ENCODE measurements at regions not wholly inside any gene's neighbourhood (a gene's known extent, or its start where the extent isn't known, plus 50 kb on each side); places are given as distances from the start of the nearest gene placed in this dataset.

DNA sequence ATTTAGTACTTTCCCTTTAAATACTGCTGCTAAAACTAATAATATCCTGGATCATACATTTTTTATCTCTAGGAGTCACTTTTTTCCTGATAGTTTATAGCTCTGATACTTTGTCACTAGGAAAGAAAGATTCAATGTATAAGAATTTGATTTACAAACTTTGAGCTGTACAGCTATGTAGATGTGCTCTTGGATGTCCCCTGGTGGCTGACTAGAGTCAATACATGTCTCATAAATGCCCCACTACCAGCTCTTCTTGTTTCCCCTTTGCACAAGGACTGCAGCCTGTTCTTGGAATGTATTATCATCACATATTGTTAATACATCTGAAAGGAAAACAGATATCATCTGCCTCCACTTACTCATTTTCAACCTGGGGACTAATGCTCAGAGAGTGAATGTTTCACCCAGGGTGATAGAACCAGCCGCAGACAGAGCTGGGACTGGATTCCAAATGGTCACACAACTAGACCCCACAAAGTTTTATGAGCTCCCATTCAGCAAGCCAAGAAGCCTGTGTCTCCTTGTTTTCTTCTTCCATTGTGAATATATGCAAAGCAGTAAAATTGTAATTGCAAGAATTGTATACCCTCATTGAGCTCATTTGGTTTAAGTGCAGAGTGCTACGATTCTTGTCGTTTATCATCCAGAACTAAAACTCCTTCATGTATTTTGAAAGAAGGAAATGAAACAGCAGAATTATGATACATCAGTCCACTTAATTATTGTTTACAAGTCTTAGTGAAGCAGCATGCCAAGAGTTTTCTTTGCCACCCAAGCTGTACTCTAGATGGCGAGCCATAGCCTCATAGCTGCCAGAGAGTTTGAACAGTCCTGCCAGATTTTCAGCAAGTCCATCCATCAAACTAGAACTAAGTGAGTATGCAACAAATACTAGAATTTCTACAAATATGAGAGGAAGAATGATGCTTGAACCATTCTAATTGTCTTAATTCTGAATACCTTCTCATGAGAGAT is 261.6 kb upstream of the LMCD1 start:
- no peaks in the 10 kb centered on the region for H3K36me3 Mint-ChIP-seq (ENCODE audit: low read depth)
- H3K4me3 Mint-ChIP-seq: no peak overlapping the region
- peaks cover 2% of the 10 kb centered on the region for H3K9me3 Mint-ChIP-seq

DNA sequence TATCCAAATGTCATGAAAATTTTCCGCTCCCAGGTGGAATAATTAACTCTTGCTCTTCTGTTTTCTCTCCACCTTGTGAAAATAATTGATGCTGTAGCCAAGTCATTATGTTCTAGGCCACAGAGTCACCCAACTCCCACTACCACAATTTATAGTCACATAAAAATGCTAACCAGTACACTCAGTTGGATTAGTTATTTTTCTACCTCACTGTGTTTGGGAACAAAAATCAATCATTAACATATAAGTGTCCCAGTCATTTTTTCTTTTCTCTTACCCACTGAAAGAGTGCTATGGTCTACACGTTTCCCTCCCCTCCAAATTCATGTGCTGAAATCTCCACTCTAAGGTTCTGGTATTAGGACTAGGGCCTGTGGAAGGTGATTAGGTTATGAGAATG is 255.6 kb upstream of the LMCD1 start:
- H3K4me3 Mint-ChIP-seq: no peak overlapping the region
- no peak overlapping the region for H3K27ac Mint-ChIP-seq (ENCODE audit: unreplicated experiment)
- no peaks in the 10 kb centered on the region for H3K36me3 Mint-ChIP-seq (ENCODE audit: low read depth)
- H3K27me3 Mint-ChIP-seq (ENCODE audit: low read depth): no peaks in the 10 kb centered on the region
- no peak for DNase-seq (ENCODE audit: low read depth, low spot score)
- peaks cover 8% of the 10 kb centered on the region for H3K9me3 Mint-ChIP-seq
- TF ChIP-seq, protein P1, sequence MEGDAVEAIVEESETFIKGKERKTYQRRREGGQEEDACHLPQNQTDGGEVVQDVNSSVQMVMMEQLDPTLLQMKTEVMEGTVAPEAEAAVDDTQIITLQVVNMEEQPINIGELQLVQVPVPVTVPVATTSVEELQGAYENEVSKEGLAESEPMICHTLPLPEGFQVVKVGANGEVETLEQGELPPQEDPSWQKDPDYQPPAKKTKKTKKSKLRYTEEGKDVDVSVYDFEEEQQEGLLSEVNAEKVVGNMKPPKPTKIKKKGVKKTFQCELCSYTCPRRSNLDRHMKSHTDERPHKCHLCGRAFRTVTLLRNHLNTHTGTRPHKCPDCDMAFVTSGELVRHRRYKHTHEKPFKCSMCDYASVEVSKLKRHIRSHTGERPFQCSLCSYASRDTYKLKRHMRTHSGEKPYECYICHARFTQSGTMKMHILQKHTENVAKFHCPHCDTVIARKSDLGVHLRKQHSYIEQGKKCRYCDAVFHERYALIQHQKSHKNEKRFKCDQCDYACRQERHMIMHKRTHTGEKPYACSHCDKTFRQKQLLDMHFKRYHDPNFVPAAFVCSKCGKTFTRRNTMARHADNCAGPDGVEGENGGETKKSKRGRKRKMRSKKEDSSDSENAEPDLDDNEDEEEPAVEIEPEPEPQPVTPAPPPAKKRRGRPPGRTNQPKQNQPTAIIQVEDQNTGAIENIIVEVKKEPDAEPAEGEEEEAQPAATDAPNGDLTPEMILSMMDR (conservative IDR thresholded peaks at IDR 0.05): no peak
- no peaks in the 10 kb centered on the region for H3K4me1 Mint-ChIP-seq

More for the DNA sequence above, 261.6 kb upstream of the LMCD1 start:
- TF ChIP-seq, protein P1 (conservative IDR thresholded peaks at IDR 0.05): peak; percentile 89
- H3K27ac Mint-ChIP-seq (ENCODE audit: unreplicated experiment): no peak overlapping the region
- DNase-seq (ENCODE audit: low read depth, low spot score): peak; percentile 61
- no peaks in the 10 kb centered on the region for H3K4me1 Mint-ChIP-seq
- no peaks in the 10 kb centered on the region for H3K27me3 Mint-ChIP-seq (ENCODE audit: low read depth)

DNA sequence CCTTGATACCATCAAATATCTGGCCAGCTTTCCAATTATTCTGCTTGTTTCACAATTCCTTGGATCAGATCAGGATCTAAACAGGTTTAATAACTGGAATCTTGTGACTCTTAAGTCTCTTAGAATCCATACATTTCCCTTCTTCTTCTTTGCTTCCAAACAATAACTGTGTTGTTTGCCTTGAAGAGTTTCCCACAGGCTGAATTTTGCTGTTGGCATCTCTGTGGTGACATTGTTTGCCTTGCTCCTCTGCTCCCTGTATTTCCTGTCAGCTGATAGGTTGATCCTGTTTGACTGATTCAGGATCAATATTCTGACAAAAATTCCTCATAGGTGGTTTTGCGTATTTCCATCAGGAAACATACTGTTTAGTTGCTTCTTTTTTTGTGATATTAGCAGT is 248.4 kb upstream of the LMCD1 start:
- peaks cover 2% of the 10 kb centered on the region for H3K36me3 Mint-ChIP-seq (ENCODE audit: low read depth)
- no peak for DNase-seq (ENCODE audit: low read depth, low spot score)
- TF ChIP-seq, protein P1 (conservative IDR thresholded peaks at IDR 0.05): no peak
- no peaks in the 10 kb centered on the region for H3K27me3 Mint-ChIP-seq (ENCODE audit: low read depth)
- H3K4me1 Mint-ChIP-seq: peaks cover 11% of the 10 kb centered on the region
- H3K27ac Mint-ChIP-seq (ENCODE audit: unreplicated experiment): no peak overlapping the region
- H3K4me3 Mint-ChIP-seq: no peak overlapping the region
- H3K9me3 Mint-ChIP-seq: peaks cover 6% of the 10 kb centered on the region

- H3K4me3 Mint-ChIP-seq: no peak overlapping the region
- TF ChIP-seq, protein P1 (conservative IDR thresholded peaks at IDR 0.05): no peak
- H3K36me3 Mint-ChIP-seq (ENCODE audit: low read depth): peaks cover 2% of the 10 kb centered on the region
- H3K4me1 Mint-ChIP-seq: peaks cover 11% of the 10 kb centered on the region
- H3K27ac Mint-ChIP-seq (ENCODE audit: unreplicated experiment): peak overlapping the region; percentile 35
- DNase-seq (ENCODE audit: low read depth, low spot score): no peak
- H3K9me3 Mint-ChIP-seq: peaks cover 6% of the 10 kb centered on the region
- H3K27me3 Mint-ChIP-seq (ENCODE audit: low read depth): no peaks in the 10 kb centered on the region
Measured at GRCh38 chr3:8254489-8254888, 247.1 kb upstream of the LMCD1 start.

DNA sequence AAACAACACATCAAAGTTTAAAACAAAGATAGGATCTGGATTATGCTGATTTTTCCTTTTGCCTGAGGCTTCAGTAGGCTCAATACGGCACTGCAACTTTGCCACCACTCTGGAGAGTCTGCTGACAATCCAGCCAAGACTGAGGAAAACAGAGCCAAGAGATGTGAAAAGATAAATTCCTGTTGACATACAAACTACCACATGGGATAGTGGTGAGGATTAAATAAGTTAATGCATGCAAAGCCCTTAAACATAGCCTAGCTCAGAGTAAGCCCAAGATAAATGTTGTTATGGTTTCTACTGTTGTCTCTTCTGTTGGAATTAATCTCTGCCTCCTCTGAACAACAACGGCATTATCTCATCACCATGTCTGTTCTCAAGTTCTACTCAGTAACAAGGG is 245.9 kb upstream of the LMCD1 start:
- no peak for DNase-seq (ENCODE audit: low read depth, low spot score)
- Mint-ChIP-seq H3K4me3 (no peak overlapping the region), H3K9me3 (peaks cover 3% of the 10 kb centered on the region), H3K4me1 (peaks cover 11% of the 10 kb centered on the region), H3K36me3 (ENCODE audit: low read depth) (peaks cover 2% of the 10 kb centered on the region), H3K27me3 (ENCODE audit: low read depth) (no peaks in the 10 kb centered on the region), H3K27ac (ENCODE audit: unreplicated experiment) (no peak overlapping the region)
- TF ChIP-seq, protein P1 (conservative IDR thresholded peaks at IDR 0.05): no peak
